K562 (cell line): ENCODE measurements at regions not wholly inside any gene's neighbourhood (a gene's known extent, or its start where the extent isn't known, plus 50 kb on each side); places are given as distances from the start of the nearest gene placed in this dataset.

Experiments
- GABPB1 ChIP-seq: sonication (generic); formaldehyde crosslinking; IDR thresholded peaks from 2 replicates; pipeline ENCODE4 v1.8.0; 2022; ENCODE audit warnings: mild to moderate bottlenecking, missing genetic modification reagents
- MAZ ChIP-seq, 2 experiments: fragments of 450-650 bp in 1 of 2; sonication (generic) in 1 of 2; formaldehyde crosslinking; IDR thresholded peaks in 1 of 2; conservative IDR thresholded peaks in 1 of 2; 2 replicates each; pipeline versions ENCODE4 v1.4.0 to v1.5.0; 2020; ENCODE audit warnings: mild to moderate bottlenecking in 1 of 2, missing genetic modification reagents in 1 of 2
- POLR2AphosphoS5 ChIP-seq: IDR thresholded peaks from 2 replicates; pipeline ENCODE4 v1.6.1; 2011; ENCODE audit warnings: mild to moderate bottlenecking, low read depth, low read length, moderate library complexity; ENCODE audit not compliant: control insufficient read depth, insufficient read depth
- SETDB1 ChIP-seq: IDR thresholded peaks from one replicate; pipeline ENCODE4 v1.6.1; 2012; ENCODE audit warnings: low read length, control low read depth, inconsistent platforms
- SIRT6 ChIP-seq: IDR thresholded peaks from one replicate; pipeline ENCODE4 v1.6.1; 2012; ENCODE audit warnings: low read depth, mild to moderate bottlenecking, control low read depth, inconsistent platforms, low read length, moderate library complexity
- TBL1XR1 ChIP-seq, 2 experiments: IDR thresholded peaks; 2 replicates each; pipeline ENCODE4 v1.6.1; 2012; ENCODE audit warnings: improper control_type of control experiment in 2 of 2, low read length in 2 of 2, mild to moderate bottlenecking in 1 of 2
- U2AF2 ChIP-seq: fragments of 200-400 bp; formaldehyde crosslinking; optimal IDR thresholded peaks from 2 replicates; pipeline ENCODE3; 2017; ENCODE audit warnings: low read depth, mild to moderate bottlenecking, low read length
- ZNF124 ChIP-seq: sonication (generic); formaldehyde crosslinking; IDR thresholded peaks from 2 replicates; pipeline ENCODE4 v1.8.1; 2022; ENCODE audit warnings: missing genetic modification reagents
- ZNF174 ChIP-seq: fragments of 250-450 bp; sonication (Bioruptor Pico); IDR thresholded peaks from 2 replicates; pipeline ENCODE4 v1.4.0; 2020; ENCODE audit warnings: mild to moderate bottlenecking
- ZSCAN29 ChIP-seq: fragments of 450-650 bp; IDR thresholded peaks from 2 replicates; pipeline ENCODE4 v1.6.1; 2017
- TF ChIP-seq, protein P1 (sequence below), 3 experiments: IDR thresholded peaks in 2 of 3; conservative IDR thresholded peaks in 1 of 3; 2 replicates each; pipeline ENCODE4 v1.5.1; 2011 to 2012; ENCODE audit warnings: low read length in 3 of 3, mild to moderate bottlenecking in 3 of 3, control low read depth in 2 of 3, improper control_type of control experiment in 1 of 3, inconsistent platforms in 1 of 3, low read depth in 1 of 3, mixed read lengths in 1 of 3, moderate library complexity in 1 of 3; ENCODE audit not compliant: insufficient read depth in 2 of 3
- TF ChIP-seq, protein P2 (sequence below): fragments of 250-450 bp; sonication (Bioruptor Pico); IDR thresholded peaks from 2 replicates; pipeline ENCODE4 v1.5.1; 2021; ENCODE audit warnings: mild to moderate bottlenecking

DNA sequence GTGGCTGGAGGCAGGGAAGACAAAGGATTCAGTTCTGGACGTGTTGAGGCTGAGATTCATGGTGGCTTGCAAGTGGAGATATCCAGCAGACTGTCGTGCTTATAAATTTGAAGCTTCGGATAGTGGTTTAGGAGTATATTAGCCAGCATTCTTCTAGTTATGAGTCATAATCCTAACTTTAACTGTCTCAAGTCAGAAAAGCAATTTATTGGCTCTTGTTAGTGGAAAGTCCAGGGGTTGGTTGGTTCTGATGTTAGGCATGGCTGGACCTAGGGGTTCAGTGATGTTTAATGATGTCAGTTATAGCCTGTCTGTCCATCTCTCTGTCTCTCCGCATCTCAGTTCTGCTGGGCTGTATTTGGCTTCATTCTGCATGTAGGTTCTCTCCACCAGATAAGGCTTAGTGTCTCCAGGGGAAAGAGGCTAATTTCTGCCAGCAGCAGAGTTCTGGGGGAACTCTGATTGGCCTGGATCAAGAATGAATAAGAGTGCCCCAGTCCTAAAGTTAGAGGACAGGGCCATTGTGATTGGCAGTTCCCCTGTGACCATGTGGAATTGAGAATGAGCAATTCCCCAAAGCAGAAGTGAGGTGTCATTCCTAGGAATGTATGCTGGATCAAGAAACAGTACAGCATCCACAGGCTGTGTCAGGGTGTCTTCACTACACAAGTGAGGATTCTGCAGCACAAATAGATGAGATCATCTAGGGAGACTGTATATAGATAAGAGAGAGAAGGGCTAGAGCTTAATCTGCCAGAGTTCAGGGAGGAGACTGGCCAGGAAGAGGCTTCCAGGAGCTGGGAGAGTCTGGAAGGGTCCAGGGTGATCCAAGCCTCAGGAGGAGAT lies 72.9 kb upstream of the SHB start:
- TF ChIP-seq MAZ (CRISPR knock-in tag; conservative IDR thresholded peaks at IDR 0.05 in 1 of 2, IDR thresholded peaks at IDR 0.05 in 1 of 2) (no peak), U2AF2 (no peak), SIRT6 (no peak), ZSCAN29 (no peak), ZNF174 (CRISPR knock-in tag) (no peak), POLR2AphosphoS5 (no peak), GABPB1 (CRISPR knock-in tag) (no peak), TBL1XR1 (IDR thresholded peaks at IDR 0.05; ENCODE audit: low read length in 2 of 2) (no peak), SETDB1 (no peak), ZNF124 (CRISPR knock-in tag) (no peak)
- TF ChIP-seq, protein P1, sequence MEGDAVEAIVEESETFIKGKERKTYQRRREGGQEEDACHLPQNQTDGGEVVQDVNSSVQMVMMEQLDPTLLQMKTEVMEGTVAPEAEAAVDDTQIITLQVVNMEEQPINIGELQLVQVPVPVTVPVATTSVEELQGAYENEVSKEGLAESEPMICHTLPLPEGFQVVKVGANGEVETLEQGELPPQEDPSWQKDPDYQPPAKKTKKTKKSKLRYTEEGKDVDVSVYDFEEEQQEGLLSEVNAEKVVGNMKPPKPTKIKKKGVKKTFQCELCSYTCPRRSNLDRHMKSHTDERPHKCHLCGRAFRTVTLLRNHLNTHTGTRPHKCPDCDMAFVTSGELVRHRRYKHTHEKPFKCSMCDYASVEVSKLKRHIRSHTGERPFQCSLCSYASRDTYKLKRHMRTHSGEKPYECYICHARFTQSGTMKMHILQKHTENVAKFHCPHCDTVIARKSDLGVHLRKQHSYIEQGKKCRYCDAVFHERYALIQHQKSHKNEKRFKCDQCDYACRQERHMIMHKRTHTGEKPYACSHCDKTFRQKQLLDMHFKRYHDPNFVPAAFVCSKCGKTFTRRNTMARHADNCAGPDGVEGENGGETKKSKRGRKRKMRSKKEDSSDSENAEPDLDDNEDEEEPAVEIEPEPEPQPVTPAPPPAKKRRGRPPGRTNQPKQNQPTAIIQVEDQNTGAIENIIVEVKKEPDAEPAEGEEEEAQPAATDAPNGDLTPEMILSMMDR (IDR thresholded peaks at IDR 0.05 in 2 of 3, conservative IDR thresholded peaks at IDR 0.05 in 1 of 3; ENCODE audit: insufficient read depth in 2 of 3, low read depth in 1 of 3, low read length in 3 of 3): no peak
- TF ChIP-seq, protein P2, sequence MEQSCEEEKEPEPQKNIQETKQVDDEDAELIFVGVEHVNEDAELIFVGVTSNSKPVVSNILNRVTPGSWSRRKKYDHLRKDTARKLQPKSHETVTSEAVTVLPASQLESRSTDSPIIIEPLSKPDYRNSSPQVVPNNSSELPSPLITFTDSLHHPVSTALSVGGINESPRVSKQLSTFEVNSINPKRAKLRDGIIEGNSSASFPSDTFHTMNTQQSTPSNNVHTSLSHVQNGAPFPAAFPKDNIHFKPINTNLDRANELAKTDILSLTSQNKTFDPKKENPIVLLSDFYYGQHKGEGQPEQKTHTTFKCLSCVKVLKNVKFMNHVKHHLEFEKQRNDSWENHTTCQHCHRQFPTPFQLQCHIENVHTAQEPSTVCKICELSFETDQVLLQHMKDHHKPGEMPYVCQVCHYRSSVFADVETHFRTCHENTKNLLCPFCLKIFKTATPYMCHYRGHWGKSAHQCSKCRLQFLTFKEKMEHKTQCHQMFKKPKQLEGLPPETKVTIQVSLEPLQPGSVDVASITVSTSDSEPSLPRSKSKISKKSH (CRISPR knock-in tag): no peak
